Loucy (cell line): ENCODE measurements at regions not wholly inside any gene's neighbourhood (a gene's known extent, or its start where the extent isn't known, plus 50 kb on each side); places are given as distances from the start of the nearest gene placed in this dataset.

Experiments used
- H2AFZ ChIP-seq: fragments of 200-600 bp; sonication (generic); 2 replicates; pipeline ENCODE4 v1.6.0; 2016; ENCODE audit warnings: antibody characterized with exemption, mild to moderate bottlenecking, low read length, moderate library complexity
- H3F3A ChIP-seq: fragments of 200-600 bp; 2 replicates; pipeline ENCODE4 v1.6.0; 2016; ENCODE audit warnings: antibody characterized with exemption, low read depth, mild to moderate bottlenecking
- H3K27me3 ChIP-seq: fragments of 200-600 bp; sonication (generic); 2 replicates; pipeline ENCODE4 v1.6.1; 2014; ENCODE audit warnings: low read length, mild to moderate bottlenecking; ENCODE audit not compliant: insufficient read depth, poor library complexity, severe bottlenecking
- H3K36me3 ChIP-seq: fragments of 200-600 bp; sonication (generic); 2 replicates; pipeline ENCODE4 v1.6.1; 2016; ENCODE audit warnings: low read length; ENCODE audit not compliant: insufficient read depth
- H3K4me1 ChIP-seq: fragments of 200-600 bp; sonication (generic); 2 replicates; pipeline ENCODE4 v1.5.1; 2014; ENCODE audit warnings: low read length, mild to moderate bottlenecking; ENCODE audit not compliant: insufficient read depth, poor library complexity, severe bottlenecking
- H3K4me2 ChIP-seq: fragments of 200-600 bp; sonication (generic); 2 replicates; pipeline ENCODE4 v1.6.0; 2014; ENCODE audit warnings: antibody characterized with exemption, low read length, low read depth, mild to moderate bottlenecking; ENCODE audit not compliant: poor library complexity, severe bottlenecking
- H3K4me3 ChIP-seq: fragments of 200-600 bp; sonication (generic); 2 replicates; pipeline ENCODE4 v1.5.1; 2014; ENCODE audit warnings: low read length, mild to moderate bottlenecking, mixed read lengths; ENCODE audit not compliant: poor library complexity, severe bottlenecking
- H3K79me2 ChIP-seq: fragments of 200-600 bp; sonication (generic); 2 replicates; pipeline ENCODE4 v1.6.1; 2014; ENCODE audit warnings: low read length; ENCODE audit not compliant: insufficient read depth
- H3K9ac ChIP-seq: fragments of 200-600 bp; sonication (generic); 2 replicates; pipeline ENCODE4 v1.6.0; 2014; ENCODE audit warnings: mild to moderate bottlenecking, low read depth, low read length, moderate library complexity; ENCODE audit not compliant: poor library complexity, severe bottlenecking
- H3K9me2 ChIP-seq: fragments of 200-600 bp; sonication (generic); replicated peaks from 2 replicates; pipeline ENCODE4 v1.6.1; 2016; ENCODE audit warnings: low read depth, low read length, mixed read lengths
- H3K9me3 ChIP-seq: fragments of 200-600 bp; sonication (generic); 2 replicates; pipeline ENCODE4 v1.6.1; 2014; ENCODE audit warnings: mild to moderate bottlenecking, antibody characterized with exemption, low read length, low read depth; ENCODE audit not compliant: insufficient read depth
- H4K20me1 ChIP-seq: fragments of 200-600 bp; sonication (generic); 2 replicates; pipeline ENCODE4 v1.6.0; 2014; ENCODE audit warnings: antibody characterized with exemption, low read length, mild to moderate bottlenecking; ENCODE audit not compliant: insufficient read depth, poor library complexity, severe bottlenecking
- CTCF ChIP-seq: fragments of 200-600 bp; sonication (generic); conservative IDR thresholded peaks from 2 replicates; pipeline ENCODE4 v1.5.1; 2014; ENCODE audit warnings: mild to moderate bottlenecking, antibody characterized with exemption, low read length
- EZH2phosphoT487 ChIP-seq: fragments of 200-600 bp; IDR thresholded peaks from 2 replicates; pipeline ENCODE4 v1.6.1; 2018; ENCODE audit warnings: antibody characterized with exemption, mild to moderate bottlenecking, moderate library complexity, borderline replicate concordance

GRCh38 chr6:81985191-81985590, 232.7 kb upstream of the TENT5A start:
- Histone ChIP-seq H4K20me1 (no peaks in the 10 kb centered on the region), H2AFZ (no peak overlapping the region), H3K27me3 (no peaks in the 10 kb centered on the region), H3K9ac (no peak overlapping the region), H3F3A (no peaks in the 10 kb centered on the region), H3K4me2 (no peak overlapping the region), H3K4me3 (no peak overlapping the region), H3K9me2 (no peaks in the 10 kb centered on the region), H3K9me3 (no peaks in the 10 kb centered on the region), H3K36me3 (no peaks in the 10 kb centered on the region), H3K4me1 (peaks cover 40% of the 10 kb centered on the region), H3K79me2 (peaks cover 24% of the 10 kb centered on the region; the same call in 1 of the 2 replicates)
- TF ChIP-seq CTCF (no peak), EZH2phosphoT487 (no peak)

- Histone ChIP-seq H3K27me3 (no peaks in the 10 kb centered on the region), H2AFZ (no peak overlapping the region), H3K4me2 (no peak overlapping the region), H3K36me3 (no peaks in the 10 kb centered on the region), H3K79me2 (peaks cover 20% of the 10 kb centered on the region; the same call in 1 of the 2 replicates), H3K9ac (no peak overlapping the region), H4K20me1 (no peaks in the 10 kb centered on the region), H3F3A (0 out of 2 replicates have a peak, but pooled peaks cover 3% of the 10 kb centered on the region), H3K4me3 (no peak overlapping the region), H3K9me3 (no peaks in the 10 kb centered on the region), H3K9me2 (no peaks in the 10 kb centered on the region), H3K4me1 (peaks cover 42% of the 10 kb centered on the region)
- no peak for TF ChIP-seq CTCF
- TF ChIP-seq EZH2phosphoT487: no peak
Measured at GRCh38 chr6:81984599-81984998, 232.1 kb upstream of the TENT5A start.

GRCh38 chr6:81981812-81982211, 229.3 kb upstream of the TENT5A start:
- no peaks in the 10 kb centered on the region for H4K20me1 ChIP-seq
- no peaks in the 10 kb centered on the region for H3K9me3 ChIP-seq
- H3K4me3 ChIP-seq: peak overlapping the region; percentile 31
- H3K79me2 ChIP-seq: peaks cover 15% of the 10 kb centered on the region; the same call in 1 of the 2 replicates
- H3F3A ChIP-seq: 0 out of 2 replicates have a peak, but pooled peaks cover 5% of the 10 kb centered on the region
- peak overlapping the region; percentile 73 for H2AFZ ChIP-seq
- H3K36me3 ChIP-seq: no peaks in the 10 kb centered on the region
- no peaks in the 10 kb centered on the region for H3K27me3 ChIP-seq
- TF ChIP-seq CTCF (no peak), EZH2phosphoT487 (no peak)
- peaks cover 45% of the 10 kb centered on the region for H3K4me1 ChIP-seq
- peak overlapping the region; percentile 66 for H3K4me2 ChIP-seq
- peak overlapping the region; percentile 46 for H3K9ac ChIP-seq
- no peaks in the 10 kb centered on the region for H3K9me2 ChIP-seq
